HEK293 (cell line): ENCODE measurements at regions not wholly inside any gene's neighbourhood (a gene's known extent, or its start where the extent isn't known, plus 50 kb on each side); places are given as distances from the start of the nearest gene placed in this dataset.

ENCODE experiments used
- GLI2 ChIP-seq: fragments of 450-650 bp; formaldehyde crosslinking; IDR thresholded peaks from 2 replicates; pipeline ENCODE4; 2017; ENCODE audit warnings: missing biosample characterization, missing genetic modification characterization, low read depth, borderline replicate concordance
- GLI4 ChIP-seq: fragments of 450-650 bp; formaldehyde crosslinking; IDR thresholded peaks from 2 replicates; pipeline ENCODE4 v1.5.1; 2016; ENCODE audit warnings: missing biosample characterization, missing genetic modification characterization
- SP2 ChIP-seq: fragments of 450-650 bp; formaldehyde crosslinking; IDR thresholded peaks from 2 replicates; pipeline ENCODE4 v1.5.1; 2016; ENCODE audit warnings: missing biosample characterization, missing genetic modification characterization
- ZBTB7A ChIP-seq: fragments of 450-650 bp; formaldehyde crosslinking; IDR thresholded peaks from 2 replicates; pipeline ENCODE4 v1.5.1; 2016; ENCODE audit warnings: low read depth, missing biosample characterization, missing genetic modification characterization
- ZFHX2 ChIP-seq: fragments of 450-650 bp; formaldehyde crosslinking; conservative IDR thresholded peaks from 2 replicates; pipeline ENCODE4 v1.5.1; 2016; ENCODE audit warnings: missing biosample characterization, missing genetic modification characterization
- ZFP37 ChIP-seq: fragments of 450-650 bp; formaldehyde crosslinking; IDR thresholded peaks from 2 replicates; pipeline ENCODE4 v1.5.1; 2016; ENCODE audit warnings: missing biosample characterization, missing genetic modification characterization
- ZNF202 ChIP-seq: fragments of 450-650 bp; formaldehyde crosslinking; IDR thresholded peaks from 2 replicates; pipeline ENCODE4 v1.5.1; 2016; ENCODE audit warnings: missing biosample characterization, missing genetic modification characterization, borderline replicate concordance
- ZNF473 ChIP-seq: fragments of 450-650 bp; formaldehyde crosslinking; IDR thresholded peaks from 2 replicates; pipeline ENCODE4 v1.5.1; 2017; ENCODE audit warnings: missing biosample characterization, missing genetic modification characterization
- TF ChIP-seq, protein P1 (sequence below): fragments of 450-650 bp; formaldehyde crosslinking; IDR thresholded peaks from 2 replicates; pipeline ENCODE4 v1.5.1; 2016; ENCODE audit warnings: missing biosample characterization, missing genetic modification characterization
- TF ChIP-seq, protein P2 (sequence below): fragments of 450-650 bp; formaldehyde crosslinking; IDR thresholded peaks from 2 replicates; pipeline ENCODE4 v1.5.1; 2016; ENCODE audit warnings: missing biosample characterization, missing genetic modification characterization
- TF ChIP-seq, protein P3 (sequence below): fragments of 450-650 bp; formaldehyde crosslinking; IDR thresholded peaks from 2 replicates; pipeline ENCODE4 v1.5.1; 2016; ENCODE audit warnings: missing biosample characterization, missing genetic modification characterization
- TF ChIP-seq, protein P4 (sequence below): fragments of 450-650 bp; formaldehyde crosslinking; IDR thresholded peaks from 2 replicates; pipeline ENCODE4 v1.5.1; 2016; ENCODE audit warnings: missing biosample characterization, missing genetic modification characterization
- TF ChIP-seq, protein P5 (sequence below): fragments of 450-650 bp; formaldehyde crosslinking; IDR thresholded peaks from 2 replicates; pipeline ENCODE4; 2016; ENCODE audit warnings: missing biosample characterization, missing genetic modification characterization
- TF ChIP-seq, protein P6 (sequence below): fragments of 450-650 bp; formaldehyde crosslinking; IDR thresholded peaks from 2 replicates; pipeline ENCODE4 v1.5.1; 2016; ENCODE audit warnings: missing biosample characterization, missing genetic modification characterization

DNA sequence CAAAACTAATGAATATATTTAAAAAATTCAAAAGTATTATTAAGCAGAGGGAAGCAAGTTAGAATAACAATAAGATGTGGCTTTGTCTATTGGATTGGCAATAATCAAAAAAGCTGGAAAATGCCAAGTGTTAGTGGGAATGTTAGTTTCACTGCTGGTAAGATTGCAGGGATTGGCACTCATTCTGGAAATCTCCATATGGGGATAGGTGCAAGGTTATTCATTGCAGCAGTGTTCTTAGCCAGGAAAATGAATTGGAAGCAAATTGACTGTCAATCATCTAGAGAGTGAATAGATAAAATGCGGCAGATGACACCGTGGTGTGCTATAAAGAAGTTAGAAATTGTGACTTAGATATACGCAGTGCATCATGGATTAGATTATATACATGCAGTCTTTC lies 1615.5 kb upstream of the PCDH7 start:
- TF ChIP-seq, protein P1, sequence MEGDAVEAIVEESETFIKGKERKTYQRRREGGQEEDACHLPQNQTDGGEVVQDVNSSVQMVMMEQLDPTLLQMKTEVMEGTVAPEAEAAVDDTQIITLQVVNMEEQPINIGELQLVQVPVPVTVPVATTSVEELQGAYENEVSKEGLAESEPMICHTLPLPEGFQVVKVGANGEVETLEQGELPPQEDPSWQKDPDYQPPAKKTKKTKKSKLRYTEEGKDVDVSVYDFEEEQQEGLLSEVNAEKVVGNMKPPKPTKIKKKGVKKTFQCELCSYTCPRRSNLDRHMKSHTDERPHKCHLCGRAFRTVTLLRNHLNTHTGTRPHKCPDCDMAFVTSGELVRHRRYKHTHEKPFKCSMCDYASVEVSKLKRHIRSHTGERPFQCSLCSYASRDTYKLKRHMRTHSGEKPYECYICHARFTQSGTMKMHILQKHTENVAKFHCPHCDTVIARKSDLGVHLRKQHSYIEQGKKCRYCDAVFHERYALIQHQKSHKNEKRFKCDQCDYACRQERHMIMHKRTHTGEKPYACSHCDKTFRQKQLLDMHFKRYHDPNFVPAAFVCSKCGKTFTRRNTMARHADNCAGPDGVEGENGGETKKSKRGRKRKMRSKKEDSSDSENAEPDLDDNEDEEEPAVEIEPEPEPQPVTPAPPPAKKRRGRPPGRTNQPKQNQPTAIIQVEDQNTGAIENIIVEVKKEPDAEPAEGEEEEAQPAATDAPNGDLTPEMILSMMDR (tag by site-specific recombination), result no peak
- TF ChIP-seq, protein P2, sequence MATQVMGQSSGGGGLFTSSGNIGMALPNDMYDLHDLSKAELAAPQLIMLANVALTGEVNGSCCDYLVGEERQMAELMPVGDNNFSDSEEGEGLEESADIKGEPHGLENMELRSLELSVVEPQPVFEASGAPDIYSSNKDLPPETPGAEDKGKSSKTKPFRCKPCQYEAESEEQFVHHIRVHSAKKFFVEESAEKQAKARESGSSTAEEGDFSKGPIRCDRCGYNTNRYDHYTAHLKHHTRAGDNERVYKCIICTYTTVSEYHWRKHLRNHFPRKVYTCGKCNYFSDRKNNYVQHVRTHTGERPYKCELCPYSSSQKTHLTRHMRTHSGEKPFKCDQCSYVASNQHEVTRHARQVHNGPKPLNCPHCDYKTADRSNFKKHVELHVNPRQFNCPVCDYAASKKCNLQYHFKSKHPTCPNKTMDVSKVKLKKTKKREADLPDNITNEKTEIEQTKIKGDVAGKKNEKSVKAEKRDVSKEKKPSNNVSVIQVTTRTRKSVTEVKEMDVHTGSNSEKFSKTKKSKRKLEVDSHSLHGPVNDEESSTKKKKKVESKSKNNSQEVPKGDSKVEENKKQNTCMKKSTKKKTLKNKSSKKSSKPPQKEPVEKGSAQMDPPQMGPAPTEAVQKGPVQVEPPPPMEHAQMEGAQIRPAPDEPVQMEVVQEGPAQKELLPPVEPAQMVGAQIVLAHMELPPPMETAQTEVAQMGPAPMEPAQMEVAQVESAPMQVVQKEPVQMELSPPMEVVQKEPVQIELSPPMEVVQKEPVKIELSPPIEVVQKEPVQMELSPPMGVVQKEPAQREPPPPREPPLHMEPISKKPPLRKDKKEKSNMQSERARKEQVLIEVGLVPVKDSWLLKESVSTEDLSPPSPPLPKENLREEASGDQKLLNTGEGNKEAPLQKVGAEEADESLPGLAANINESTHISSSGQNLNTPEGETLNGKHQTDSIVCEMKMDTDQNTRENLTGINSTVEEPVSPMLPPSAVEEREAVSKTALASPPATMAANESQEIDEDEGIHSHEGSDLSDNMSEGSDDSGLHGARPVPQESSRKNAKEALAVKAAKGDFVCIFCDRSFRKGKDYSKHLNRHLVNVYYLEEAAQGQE (tag by site-specific recombination), result no peak
- no peak for TF ChIP-seq SP2
- TF ChIP-seq, protein P3, sequence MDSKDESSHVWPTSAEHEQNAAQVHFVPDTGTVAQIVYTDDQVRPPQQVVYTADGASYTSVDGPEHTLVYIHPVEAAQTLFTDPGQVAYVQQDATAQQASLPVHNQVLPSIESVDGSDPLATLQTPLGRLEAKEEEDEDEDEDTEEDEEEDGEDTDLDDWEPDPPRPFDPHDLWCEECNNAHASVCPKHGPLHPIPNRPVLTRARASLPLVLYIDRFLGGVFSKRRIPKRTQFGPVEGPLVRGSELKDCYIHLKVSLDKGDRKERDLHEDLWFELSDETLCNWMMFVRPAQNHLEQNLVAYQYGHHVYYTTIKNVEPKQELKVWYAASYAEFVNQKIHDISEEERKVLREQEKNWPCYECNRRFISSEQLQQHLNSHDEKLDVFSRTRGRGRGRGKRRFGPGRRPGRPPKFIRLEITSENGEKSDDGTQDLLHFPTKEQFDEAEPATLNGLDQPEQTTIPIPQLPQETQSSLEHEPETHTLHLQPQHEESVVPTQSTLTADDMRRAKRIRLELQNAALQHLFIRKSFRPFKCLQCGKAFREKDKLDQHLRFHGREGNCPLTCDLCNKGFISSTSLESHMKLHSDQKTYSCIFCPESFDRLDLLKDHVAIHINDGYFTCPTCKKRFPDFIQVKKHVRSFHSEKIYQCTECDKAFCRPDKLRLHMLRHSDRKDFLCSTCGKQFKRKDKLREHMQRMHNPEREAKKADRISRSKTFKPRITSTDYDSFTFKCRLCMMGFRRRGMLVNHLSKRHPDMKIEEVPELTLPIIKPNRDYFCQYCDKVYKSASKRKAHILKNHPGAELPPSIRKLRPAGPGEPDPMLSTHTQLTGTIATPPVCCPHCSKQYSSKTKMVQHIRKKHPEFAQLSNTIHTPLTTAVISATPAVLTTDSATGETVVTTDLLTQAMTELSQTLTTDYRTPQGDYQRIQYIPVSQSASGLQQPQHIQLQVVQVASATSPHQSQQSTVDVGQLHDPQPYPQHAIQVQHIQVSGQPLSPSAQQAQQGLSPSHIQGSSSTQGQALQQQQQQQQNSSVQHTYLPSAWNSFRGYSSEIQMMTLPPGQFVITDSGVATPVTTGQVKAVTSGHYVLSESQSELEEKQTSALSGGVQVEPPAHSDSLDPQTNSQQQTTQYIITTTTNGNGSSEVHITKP (tag by site-specific recombination), result no peak
- no peak for TF ChIP-seq ZFHX2 (tag by site-specific recombination)
- TF ChIP-seq, protein P4, sequence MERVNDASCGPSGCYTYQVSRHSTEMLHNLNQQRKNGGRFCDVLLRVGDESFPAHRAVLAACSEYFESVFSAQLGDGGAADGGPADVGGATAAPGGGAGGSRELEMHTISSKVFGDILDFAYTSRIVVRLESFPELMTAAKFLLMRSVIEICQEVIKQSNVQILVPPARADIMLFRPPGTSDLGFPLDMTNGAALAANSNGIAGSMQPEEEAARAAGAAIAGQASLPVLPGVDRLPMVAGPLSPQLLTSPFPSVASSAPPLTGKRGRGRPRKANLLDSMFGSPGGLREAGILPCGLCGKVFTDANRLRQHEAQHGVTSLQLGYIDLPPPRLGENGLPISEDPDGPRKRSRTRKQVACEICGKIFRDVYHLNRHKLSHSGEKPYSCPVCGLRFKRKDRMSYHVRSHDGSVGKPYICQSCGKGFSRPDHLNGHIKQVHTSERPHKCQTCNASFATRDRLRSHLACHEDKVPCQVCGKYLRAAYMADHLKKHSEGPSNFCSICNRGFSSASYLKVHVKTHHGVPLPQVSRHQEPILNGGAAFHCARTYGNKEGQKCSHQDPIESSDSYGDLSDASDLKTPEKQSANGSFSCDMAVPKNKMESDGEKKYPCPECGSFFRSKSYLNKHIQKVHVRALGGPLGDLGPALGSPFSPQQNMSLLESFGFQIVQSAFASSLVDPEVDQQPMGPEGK (tag by site-specific recombination), result no peak
- TF ChIP-seq ZFP37 (tag by site-specific recombination), result no peak
- TF ChIP-seq, protein P5, sequence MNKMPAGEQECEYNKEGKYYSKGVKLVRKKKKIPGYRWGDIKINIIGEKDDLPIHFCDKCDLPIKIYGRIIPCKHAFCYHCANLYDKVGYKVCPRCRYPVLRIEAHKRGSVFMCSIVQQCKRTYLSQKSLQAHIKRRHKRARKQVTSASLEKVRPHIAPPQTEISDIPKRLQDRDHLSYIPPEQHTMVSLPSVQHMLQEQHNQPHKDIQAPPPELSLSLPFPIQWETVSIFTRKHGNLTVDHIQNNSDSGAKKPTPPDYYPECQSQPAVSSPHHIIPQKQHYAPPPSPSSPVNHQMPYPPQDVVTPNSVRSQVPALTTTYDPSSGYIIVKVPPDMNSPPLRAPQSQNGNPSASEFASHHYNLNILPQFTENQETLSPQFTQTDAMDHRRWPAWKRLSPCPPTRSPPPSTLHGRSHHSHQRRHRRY (tag by site-specific recombination), result no peak
- no peak for TF ChIP-seq ZNF202 (tag by site-specific recombination)
- TF ChIP-seq GLI4 (tag by site-specific recombination), result no peak
- TF ChIP-seq, protein P6, sequence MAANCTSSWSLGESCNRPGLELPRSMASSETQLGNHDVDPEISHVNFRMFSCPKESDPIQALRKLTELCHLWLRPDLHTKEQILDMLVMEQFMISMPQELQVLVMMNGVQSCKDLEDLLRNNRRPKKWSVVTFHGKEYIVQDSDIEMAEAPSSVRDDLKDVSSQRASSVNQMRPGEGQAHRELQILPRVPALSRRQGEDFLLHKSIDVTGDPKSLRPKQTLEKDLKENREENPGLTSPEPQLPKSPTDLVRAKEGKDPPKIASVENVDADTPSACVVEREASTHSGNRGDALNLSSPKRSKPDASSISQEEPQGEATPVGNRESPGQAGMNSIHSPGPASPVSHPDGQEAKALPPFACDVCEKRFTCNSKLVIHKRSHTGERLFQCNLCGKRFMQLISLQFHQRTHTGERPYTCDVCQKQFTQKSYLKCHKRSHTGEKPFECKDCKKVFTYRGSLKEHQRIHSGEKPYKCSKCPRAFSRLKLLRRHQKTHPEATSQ, result no peak
- no peak for TF ChIP-seq ZBTB7A (tag by site-specific recombination)
- no peak for TF ChIP-seq GLI2 (tag by site-specific recombination)
- TF ChIP-seq ZNF473 (tag by site-specific recombination), result no peak
